ENCODE measurements at regions not wholly inside any gene's neighbourhood (a gene's known extent, or its start where the extent isn't known, plus 50 kb on each side); places are given as distances from the start of the nearest gene placed in this dataset.
"Not testable (repeated sequence)": the region's sequence is repeated elsewhere in the genome, so short reads cannot be mapped to it uniquely, and the experiment has no call there.

GRCh38 chr13:33571618-33572017 is 246.3 kb upstream of the RFC3 start:
- H3K4ac ChIP-seq (ENCODE audit: low read depth, low read length): no peak overlapping the region
- no peaks in the 10 kb centered on the region for H3K27me3 ChIP-seq (ENCODE audit: insufficient read depth, low read length)
- no CpG with 5 or more reads among the region's 1 CpG for WGBS (ENCODE audit: extremely low coverage, insufficient read length, low lambda C conversion rate)
- H3K23ac ChIP-seq (ENCODE audit: insufficient read length, low read depth, low read length): no peak overlapping the region
- DNase-seq: no peak
- TF ChIP-seq CTCF (conservative IDR thresholded peaks at IDR 0.05): no peak
- no peak overlapping the region for H2BK5ac ChIP-seq (ENCODE audit: insufficient read length, low read length)
- no peak overlapping the region for H2AFZ ChIP-seq (ENCODE audit: low read length)
- H3K18ac ChIP-seq (ENCODE audit: insufficient read length, low read depth, low read length): no peak overlapping the region
- H4K91ac ChIP-seq (ENCODE audit: insufficient read length, low read depth, low read length): no peak overlapping the region
- H2AK5ac ChIP-seq (ENCODE audit: insufficient read length, low read length): no peak overlapping the region
- no peak overlapping the region for H3K56ac ChIP-seq (ENCODE audit: insufficient read length, low read depth, low read length)
- H3K9ac ChIP-seq (ENCODE audit: extremely low read depth, insufficient read length, low read length): no peak overlapping the region
- H3K4me1 ChIP-seq (ENCODE audit: insufficient read depth, low read length): no peaks in the 10 kb centered on the region
- Mint-ChIP-seq H3K27me3 (ENCODE audit: low read depth) (no peaks in the 10 kb centered on the region), H3K9me3 (no peaks in the 10 kb centered on the region), H3K4me3 (no peak overlapping the region), H3K36me3 (ENCODE audit: insufficient read depth in 1 of 3, low read depth in 3 of 3) (no peaks in the 10 kb centered on the region), H3K27ac (no peak overlapping the region), H3K4me1 (peaks cover 5 to 6% of the 10 kb centered on the region in 2 experiments; a peak in 2 of 4 replicates)
- no peaks in the 10 kb centered on the region for H4K20me1 ChIP-seq (ENCODE audit: control insufficient read depth, insufficient read depth, insufficient read length)
- no peak overlapping the region for H3T11ph ChIP-seq (ENCODE audit: low read length)
- H4K5ac ChIP-seq (ENCODE audit: insufficient read length, low read depth, low read length): no peak overlapping the region
- H3K9me3 ChIP-seq (ENCODE audit: control insufficient read depth, low read depth, low read length): no peaks in the 10 kb centered on the region
- no peaks in the 10 kb centered on the region for H3K23me2 ChIP-seq (ENCODE audit: insufficient read length, low read depth, low read length, poor library complexity, severe bottlenecking)
- H3K14ac ChIP-seq (ENCODE audit: insufficient read depth, low read length): no peak overlapping the region
- H3K27ac ChIP-seq (ENCODE audit: insufficient read length, low read depth, low read length): no peak overlapping the region
- no peak overlapping the region for H2BK120ac ChIP-seq (ENCODE audit: low read depth, low read length, poor library complexity, severe bottlenecking)
- H2BK20ac ChIP-seq (ENCODE audit: low read depth, low read length, poor library complexity, severe bottlenecking): no peak overlapping the region
- no peaks in the 10 kb centered on the region for H3K79me1 ChIP-seq (ENCODE audit: insufficient read depth, low read depth, low read length, poor library complexity, severe bottlenecking)
- H4K8ac ChIP-seq (replicated peaks; ENCODE audit: insufficient read length, low read depth, low read length): no peak overlapping the region
- H2BK12ac ChIP-seq (ENCODE audit: insufficient read length, low read depth, low read length): no peak overlapping the region
- H2BK15ac ChIP-seq (ENCODE audit: low read depth, low read length): no peak overlapping the region
- no peaks in the 10 kb centered on the region for H3K79me2 ChIP-seq (ENCODE audit: insufficient read depth, low read length)
- H3K4me2 ChIP-seq (ENCODE audit: insufficient read depth, insufficient read length, low read length): no peak overlapping the region

- WGBS (ENCODE audit: extremely low coverage, insufficient read length, low lambda C conversion rate): no CpG with 5 or more reads among the region's 2 CpGs
- H4K8ac ChIP-seq (replicated peaks; ENCODE audit: insufficient read length, low read depth, low read length); H3K23ac ChIP-seq (ENCODE audit: insufficient read length, low read depth, low read length); H3K4me2 ChIP-seq (ENCODE audit: insufficient read depth, insufficient read length, low read length); H3K4me3 Mint-ChIP-seq; H3K9ac ChIP-seq (ENCODE audit: extremely low read depth, insufficient read length, low read length); H3K79me2 ChIP-seq (ENCODE audit: insufficient read depth, low read length); H3K27ac ChIP-seq (ENCODE audit: insufficient read length, low read depth, low read length); H2BK120ac ChIP-seq (ENCODE audit: low read depth, low read length, poor library complexity, severe bottlenecking); H3K23me2 ChIP-seq (ENCODE audit: insufficient read length, low read depth, low read length, poor library complexity, severe bottlenecking); H3K79me1 ChIP-seq (ENCODE audit: insufficient read depth, low read depth, low read length, poor library complexity, severe bottlenecking); H3K27me3 Mint-ChIP-seq (ENCODE audit: low read depth); H2AFZ ChIP-seq (ENCODE audit: low read length); H3K14ac ChIP-seq (ENCODE audit: insufficient read depth, low read length); H3K27me3 ChIP-seq (ENCODE audit: insufficient read depth, low read length); H2AK5ac ChIP-seq (ENCODE audit: insufficient read length, low read length); H2BK5ac ChIP-seq (ENCODE audit: insufficient read length, low read length); H2BK20ac ChIP-seq (ENCODE audit: low read depth, low read length, poor library complexity, severe bottlenecking); H4K91ac ChIP-seq (ENCODE audit: insufficient read length, low read depth, low read length); H3K9me3 Mint-ChIP-seq; DNase-seq; H3T11ph ChIP-seq (ENCODE audit: low read length); H3K4me1 ChIP-seq (ENCODE audit: insufficient read depth, low read length); H4K5ac ChIP-seq (ENCODE audit: insufficient read length, low read depth, low read length); H3K9me3 ChIP-seq (ENCODE audit: control insufficient read depth, low read depth, low read length); H3K18ac ChIP-seq (ENCODE audit: insufficient read length, low read depth, low read length); H4K20me1 ChIP-seq (ENCODE audit: control insufficient read depth, insufficient read depth, insufficient read length); H3K4ac ChIP-seq (ENCODE audit: low read depth, low read length); H3K4me1 Mint-ChIP-seq; H2BK12ac ChIP-seq (ENCODE audit: insufficient read length, low read depth, low read length); H3K56ac ChIP-seq (ENCODE audit: insufficient read length, low read depth, low read length); H2BK15ac ChIP-seq (ENCODE audit: low read depth, low read length); H3K36me3 Mint-ChIP-seq (ENCODE audit: insufficient read depth in 1 of 3, low read depth in 3 of 3): not testable (repeated sequence)
- 0 out of 7 replicates have a peak overlapping the region, but pooled peaks of 1 of the 3 experiments have one; percentile 54 for H3K27ac Mint-ChIP-seq
Measured at GRCh38 chr13:33572322-33572721, 245.6 kb upstream of the RFC3 start.
